Caco-2 (cell line): ENCODE measurements at regions not wholly inside any gene's neighbourhood (a gene's known extent, or its start where the extent isn't known, plus 50 kb on each side); places are given as distances from the start of the nearest gene placed in this dataset.

ENCODE experiments used
- BruUV-seq: library from RNA; stranded (reverse); fragments of 400-500 nt; replicated peaks from 2 replicates; lab custom pipeline; 2021; lab: Mats Ljungman, UMichigan
- CTCF ChIA-PET: fragments of 300-600 bp; sonication (Branson Sonifier 250); formaldehyde crosslinking; loops from one replicate; lab custom pipeline; 2022; ENCODE audit warnings: antibody characterized with exemption; lab: Charles Lee
- POLR2A ChIA-PET: fragments of 300-600 bp; sonication (Branson Sonifier 250); formaldehyde crosslinking; loops from one replicate; lab custom pipeline; 2022; ENCODE audit warnings: antibody characterized with exemption; lab: Charles Lee
- DNase-seq, 2 experiments: peaks; one replicate each; pipeline versions ENCODE4 v3.0.0 to v3.0.0-alpha.2; 2020 to 2022
- H3K27me3 ChIP-seq: replicated peaks from 2 replicates; pipeline ENCODE4 v1.6.0; 2011; ENCODE audit warnings: low read length; ENCODE audit not compliant: control insufficient read depth, insufficient read depth
- H3K36me3 ChIP-seq: 2 replicates; pipeline ENCODE4 v1.5.1; 2011; ENCODE audit warnings: low read length; ENCODE audit not compliant: control insufficient read depth, insufficient read depth
- H3K4me1 ChIP-seq: fragments of 250-450 bp; sonication (Bioruptor Pico); 2 replicates; pipeline ENCODE4 v1.5.1; 2020; ENCODE audit warnings: mild to moderate bottlenecking
- H3K4me3 ChIP-seq: 2 replicates; pipeline ENCODE4 v1.5.1; 2011; ENCODE audit warnings: low read depth, mild to moderate bottlenecking, control low read depth, low read length
- H3K9me3 ChIP-seq: fragments of 250-450 bp; sonication (Bioruptor Pico); 2 replicates; pipeline ENCODE4 v1.5.1; 2020; ENCODE audit warnings: mild to moderate bottlenecking, moderate library complexity
- H3K27ac Mint-ChIP-seq: one replicate; pipeline ENCODE4 v1.8.0; 2022; ENCODE audit warnings: mixed read lengths; ENCODE audit not compliant: unreplicated experiment
- H3K27me3 Mint-ChIP-seq: one replicate; pipeline ENCODE4 v1.8.0; 2022; ENCODE audit warnings: mixed read lengths; ENCODE audit not compliant: insufficient read depth, unreplicated experiment
- H3K36me3 Mint-ChIP-seq: one replicate; pipeline ENCODE4 v1.8.0; 2022; ENCODE audit warnings: mild to moderate bottlenecking, mixed read lengths; ENCODE audit not compliant: insufficient read depth, unreplicated experiment
- H3K4me1 Mint-ChIP-seq: one replicate; pipeline ENCODE4 v1.8.0; 2022; ENCODE audit warnings: low read depth, mixed read lengths; ENCODE audit not compliant: unreplicated experiment
- H3K4me3 Mint-ChIP-seq: one replicate; pipeline ENCODE4 v1.8.0; 2022; ENCODE audit warnings: mild to moderate bottlenecking, moderate library complexity, mixed read lengths; ENCODE audit not compliant: unreplicated experiment
- H3K9me3 Mint-ChIP-seq: one replicate; pipeline ENCODE4 v1.8.0; 2022; ENCODE audit warnings: mixed read lengths; ENCODE audit not compliant: unreplicated experiment
- intact Hi-C: fragments of 100-400 bp; cut with micrococcal nuclease; formaldehyde crosslinking; loops from one replicate; pipeline ENCODE4 v1.10.0; 2022; ENCODE audit not compliant: unreplicated experiment
- TF ChIP-seq, protein P1 (sequence below), 2 experiments: fragments of 200-600 bp in 1 of 2; IDR thresholded peaks; 1 replicate in 1 of 2; 2 replicates in 1 of 2; pipeline versions ENCODE4 v1.5.1 to v1.8.0; 2011 to 2022; ENCODE audit warnings: antibody characterized with exemption in 1 of 2, control low read depth in 1 of 2, inconsistent platforms in 1 of 2, low read depth in 1 of 2, low read length in 1 of 2, mild to moderate bottlenecking in 1 of 2, moderate library complexity in 1 of 2; ENCODE audit not compliant: insufficient read depth in 1 of 2, severe bottlenecking in 1 of 2, unreplicated experiment in 1 of 2

- peak overlapping the region; percentile 65 for H3K27ac Mint-ChIP-seq
- intact Hi-C loops, result no loop called here
These were observed 60.3 kb upstream of the ZNF648 start for GRCh38 chr1:182121787-182122186.

DNA sequence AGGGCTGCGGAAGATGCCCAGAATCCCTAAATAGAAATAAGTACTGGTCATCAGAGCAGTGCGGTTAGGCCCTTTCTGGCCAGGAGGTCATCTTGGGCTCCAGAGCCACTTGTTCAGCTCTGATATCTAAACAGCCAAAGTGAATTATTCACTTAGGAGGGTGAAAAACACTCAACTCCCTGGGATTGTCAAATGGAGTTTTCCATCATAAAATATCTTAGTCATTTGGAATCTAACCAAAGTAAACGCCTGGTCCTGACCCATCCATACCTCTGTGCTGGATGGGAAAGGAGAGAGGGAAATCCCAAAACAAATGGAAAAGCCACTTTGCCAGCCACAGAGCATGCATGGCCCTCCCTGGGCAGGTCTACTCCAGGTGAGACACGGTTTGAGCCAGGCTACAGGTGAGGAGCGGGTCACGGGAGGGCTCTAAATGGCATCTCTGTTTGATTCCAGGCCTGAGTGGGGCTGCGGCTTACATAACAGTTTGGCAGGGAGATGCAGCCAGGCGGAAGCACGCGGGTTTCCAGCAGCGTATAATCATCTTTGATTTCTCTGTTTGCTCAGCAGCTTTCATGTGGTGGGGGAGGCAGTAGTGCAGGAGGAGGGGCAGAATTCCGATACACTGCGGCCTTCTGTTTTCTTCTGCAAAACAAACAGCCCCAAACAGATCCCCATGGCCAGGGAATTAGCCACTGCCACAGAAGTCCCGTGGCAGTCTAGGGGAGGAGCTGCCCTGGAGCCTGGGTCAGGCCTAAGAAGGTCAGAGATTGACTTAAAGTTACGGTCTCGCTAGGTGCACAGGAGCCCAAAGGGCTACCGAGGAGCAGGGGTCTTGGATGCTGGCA is 59.1 kb upstream of the ZNF648 start:
- intact Hi-C loops, result loop anchor here (1.0 kb wide), 1 partner anchor 19 kb away; no protein-coding TSS in a partner anchor
- no peaks in the 10 kb centered on the region for H3K27me3 Mint-ChIP-seq
- peaks cover 12% of the 10 kb centered on the region for H3K4me1 ChIP-seq
- no TSS peak for BruUV-seq
- no peak overlapping the region for H3K4me3 Mint-ChIP-seq
- peak; percentile 47 to 51 for DNase-seq
- ChIA-PET CTCF (interaction anchor here (1.3 kb wide), 1 partner anchor 40 kb away, joined by 5 read pairs; no protein-coding TSS in a partner anchor), POLR2A (interaction anchor here (0.7 kb wide), 1 partner anchor 561 kb away, joined by 4 read pairs; no protein-coding TSS in a partner anchor)
- H3K27me3 ChIP-seq, result no peaks in the 10 kb centered on the region
- no peaks in the 10 kb centered on the region for H3K36me3 Mint-ChIP-seq
- H3K9me3 Mint-ChIP-seq, result no peaks in the 10 kb centered on the region
- H3K4me1 Mint-ChIP-seq, result peaks cover 24% of the 10 kb centered on the region
- no peaks in the 10 kb centered on the region for H3K36me3 ChIP-seq
- TF ChIP-seq, protein P1, sequence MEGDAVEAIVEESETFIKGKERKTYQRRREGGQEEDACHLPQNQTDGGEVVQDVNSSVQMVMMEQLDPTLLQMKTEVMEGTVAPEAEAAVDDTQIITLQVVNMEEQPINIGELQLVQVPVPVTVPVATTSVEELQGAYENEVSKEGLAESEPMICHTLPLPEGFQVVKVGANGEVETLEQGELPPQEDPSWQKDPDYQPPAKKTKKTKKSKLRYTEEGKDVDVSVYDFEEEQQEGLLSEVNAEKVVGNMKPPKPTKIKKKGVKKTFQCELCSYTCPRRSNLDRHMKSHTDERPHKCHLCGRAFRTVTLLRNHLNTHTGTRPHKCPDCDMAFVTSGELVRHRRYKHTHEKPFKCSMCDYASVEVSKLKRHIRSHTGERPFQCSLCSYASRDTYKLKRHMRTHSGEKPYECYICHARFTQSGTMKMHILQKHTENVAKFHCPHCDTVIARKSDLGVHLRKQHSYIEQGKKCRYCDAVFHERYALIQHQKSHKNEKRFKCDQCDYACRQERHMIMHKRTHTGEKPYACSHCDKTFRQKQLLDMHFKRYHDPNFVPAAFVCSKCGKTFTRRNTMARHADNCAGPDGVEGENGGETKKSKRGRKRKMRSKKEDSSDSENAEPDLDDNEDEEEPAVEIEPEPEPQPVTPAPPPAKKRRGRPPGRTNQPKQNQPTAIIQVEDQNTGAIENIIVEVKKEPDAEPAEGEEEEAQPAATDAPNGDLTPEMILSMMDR (IDR thresholded peaks at IDR 0.05; ENCODE audit: insufficient read depth in 1 of 2, low read depth in 1 of 2, low read length in 1 of 2, severe bottlenecking in 1 of 2, unreplicated experiment in 1 of 2), result no peak
- H3K27ac Mint-ChIP-seq, result no peak overlapping the region
- no peak overlapping the region for H3K4me3 ChIP-seq
- no peaks in the 10 kb centered on the region for H3K9me3 ChIP-seq

More at GRCh38 chr1:182121787-182122186, 60.3 kb upstream of the ZNF648 start:
- no peaks in the 10 kb centered on the region for H3K36me3 ChIP-seq
- DNase-seq, result no peak
- H3K9me3 ChIP-seq, result no peaks in the 10 kb centered on the region
- CTCF ChIA-PET, result interaction anchor here (1.3 kb wide), 1 partner anchor 41 kb away, joined by 5 read pairs; no protein-coding TSS in a partner anchor
- no peaks in the 10 kb centered on the region for H3K27me3 Mint-ChIP-seq
- peaks cover 12% of the 10 kb centered on the region for H3K4me1 ChIP-seq
- TF ChIP-seq, protein P1 (IDR thresholded peaks at IDR 0.05; ENCODE audit: insufficient read depth in 1 of 2, low read depth in 1 of 2, low read length in 1 of 2, severe bottlenecking in 1 of 2, unreplicated experiment in 1 of 2), result no peak
- POLR2A ChIA-PET, result interaction anchor here (0.7 kb wide), 1 partner anchor 559 kb away, joined by 4 read pairs; no protein-coding TSS in a partner anchor
- BruUV-seq, result no TSS peak
- no peaks in the 10 kb centered on the region for H3K36me3 Mint-ChIP-seq
- H3K27me3 ChIP-seq, result no peaks in the 10 kb centered on the region
- no peaks in the 10 kb centered on the region for H3K9me3 Mint-ChIP-seq
- H3K4me3 Mint-ChIP-seq, result no peak overlapping the region
- H3K4me3 ChIP-seq, result no peak overlapping the region
- H3K4me1 Mint-ChIP-seq, result peaks cover 33% of the 10 kb centered on the region

DNA sequence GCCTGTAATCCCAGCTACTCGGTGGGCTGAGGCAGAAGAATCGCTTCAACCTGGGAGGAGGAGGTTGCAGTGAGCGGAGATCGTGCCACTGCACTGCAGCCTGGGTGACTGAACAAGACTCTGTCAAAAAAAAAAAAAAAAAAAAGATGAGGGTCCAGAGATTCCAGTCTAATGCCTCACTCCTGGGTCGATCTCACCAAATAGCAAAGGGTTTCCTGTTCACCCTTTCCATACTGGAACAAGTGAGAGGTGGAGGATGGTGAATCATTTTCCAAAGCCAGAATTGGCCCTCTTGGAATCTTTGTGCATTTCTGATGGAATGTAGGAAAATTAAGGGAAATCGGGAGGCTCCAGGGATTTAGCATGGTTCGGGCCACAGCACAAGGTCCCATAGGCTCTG is 58.1 kb upstream of the ZNF648 start:
- TF ChIP-seq, protein P1 (IDR thresholded peaks at IDR 0.05; ENCODE audit: insufficient read depth in 1 of 2, low read depth in 1 of 2, low read length in 1 of 2, severe bottlenecking in 1 of 2, unreplicated experiment in 1 of 2), result no peak
- Mint-ChIP-seq H3K27me3 (no peaks in the 10 kb centered on the region), H3K4me1 (peaks cover 16% of the 10 kb centered on the region), H3K9me3 (no peaks in the 10 kb centered on the region), H3K27ac (no peak overlapping the region), H3K4me3 (no peak overlapping the region), H3K36me3 (no peaks in the 10 kb centered on the region)
- POLR2A ChIA-PET, result no interaction called here
- Histone ChIP-seq H3K27me3 (no peaks in the 10 kb centered on the region), H3K9me3 (no peaks in the 10 kb centered on the region), H3K4me1 (peaks cover 12% of the 10 kb centered on the region), H3K4me3 (no peak overlapping the region), H3K36me3 (no peaks in the 10 kb centered on the region)
- intact Hi-C loops, result loop anchor here (1.0 kb wide), 1 partner anchor 18 kb away; no protein-coding TSS in a partner anchor
- CTCF ChIA-PET, result no interaction called here
- no peak for DNase-seq
- BruUV-seq, result no TSS peak
